ENCODE measurements at regions not wholly inside any gene's neighbourhood (a gene's known extent, or its start where the extent isn't known, plus 50 kb on each side); places are given as distances from the start of the nearest gene placed in this dataset.

DNA sequence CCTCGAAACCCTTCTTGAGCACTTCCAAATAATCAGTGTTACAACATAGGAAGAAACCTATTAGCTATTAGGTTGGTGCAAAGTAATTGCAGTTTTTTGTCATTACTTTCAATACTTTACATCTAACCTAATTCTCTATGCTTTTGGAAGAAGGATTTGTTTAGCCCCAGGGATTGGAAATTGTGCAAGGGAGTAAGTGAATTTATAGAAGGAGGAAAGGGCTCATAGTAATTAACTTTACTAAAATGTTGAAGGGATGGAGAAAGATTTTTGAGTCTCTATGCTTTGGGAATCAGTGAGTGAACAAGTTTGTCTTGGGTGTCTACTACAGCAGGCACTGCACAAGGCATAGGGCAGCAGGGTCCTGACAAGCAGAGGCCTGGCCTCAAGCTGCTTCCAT is 261.1 kb downstream of the EN1 start:
- TF ChIP-seq EP300 (IDR thresholded peaks at IDR 0.05) (no peak), POLR2A (IDR thresholded peaks at IDR 0.05) (no peak)
- TF ChIP-seq, protein P1, sequence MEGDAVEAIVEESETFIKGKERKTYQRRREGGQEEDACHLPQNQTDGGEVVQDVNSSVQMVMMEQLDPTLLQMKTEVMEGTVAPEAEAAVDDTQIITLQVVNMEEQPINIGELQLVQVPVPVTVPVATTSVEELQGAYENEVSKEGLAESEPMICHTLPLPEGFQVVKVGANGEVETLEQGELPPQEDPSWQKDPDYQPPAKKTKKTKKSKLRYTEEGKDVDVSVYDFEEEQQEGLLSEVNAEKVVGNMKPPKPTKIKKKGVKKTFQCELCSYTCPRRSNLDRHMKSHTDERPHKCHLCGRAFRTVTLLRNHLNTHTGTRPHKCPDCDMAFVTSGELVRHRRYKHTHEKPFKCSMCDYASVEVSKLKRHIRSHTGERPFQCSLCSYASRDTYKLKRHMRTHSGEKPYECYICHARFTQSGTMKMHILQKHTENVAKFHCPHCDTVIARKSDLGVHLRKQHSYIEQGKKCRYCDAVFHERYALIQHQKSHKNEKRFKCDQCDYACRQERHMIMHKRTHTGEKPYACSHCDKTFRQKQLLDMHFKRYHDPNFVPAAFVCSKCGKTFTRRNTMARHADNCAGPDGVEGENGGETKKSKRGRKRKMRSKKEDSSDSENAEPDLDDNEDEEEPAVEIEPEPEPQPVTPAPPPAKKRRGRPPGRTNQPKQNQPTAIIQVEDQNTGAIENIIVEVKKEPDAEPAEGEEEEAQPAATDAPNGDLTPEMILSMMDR (IDR thresholded peaks at IDR 0.05): no peak

Data from ovary (tissue), 3 donors.